Right lobe of liver (tissue), 6 donors: ENCODE measurements at regions not wholly inside any gene's neighbourhood (a gene's known extent, or its start where the extent isn't known, plus 50 kb on each side); places are given as distances from the start of the nearest gene placed in this dataset.

ENCODE experiments used
- ATAC-seq, 4 donors: fragments of 200-7000 bp; cut with Tn5 transposase; one replicate each; pipeline ENCODE4 v1.9.1; 2020; ENCODE audit warnings: mild to moderate bottlenecking in 4 of 4, moderate library complexity in 4 of 4
- DNase-seq, 3 donors: peaks; one replicate each; pipeline ENCODE4 v3.0.0-alpha.2; 2020
- H3K27ac ChIP-seq, 3 donors: fragments of 200-600 bp; one replicate each; pipeline ENCODE4 v1.8.0; 2022
- H3K27me3 ChIP-seq, 2 donors: fragments of 200-600 bp; one replicate each; pipeline ENCODE4 v1.8.0; 2022
- H3K36me3 ChIP-seq, 4 donors: fragments of 200-600 bp; sonication (generic) in 1 of 4; one replicate each; pipeline versions ENCODE4 v1.5.1 to v1.8.0; 2017 to 2022; ENCODE audit warnings: control low read depth in 1 of 4
- H3K4me1 ChIP-seq, 4 donors: fragments of 200-600 bp; sonication (generic) in 1 of 4; one replicate each; pipeline versions ENCODE4 v1.5.1 to v1.8.0; 2017 to 2022; ENCODE audit warnings: control low read depth in 1 of 4
- H3K4me3 ChIP-seq, 3 donors: fragments of 200-600 bp; one replicate each; pipeline ENCODE4 v1.8.0; 2022
- H3K9me3 ChIP-seq, 4 donors: fragments of 200-600 bp; sonication (generic) in 1 of 4; one replicate each; pipeline versions ENCODE4 v1.5.1 to v1.8.0; 2017 to 2022; ENCODE audit warnings: control low read depth in 1 of 4
- CTCF ChIP-seq, 4 donors: fragments of 200-600 bp in 3 of 4; fragments of 450-650 bp in 1 of 4; IDR thresholded peaks; one replicate each; pipeline versions ENCODE4 v1.5.1 to v1.8.0; 2016 to 2022; ENCODE audit warnings: antibody characterized with exemption in 4 of 4, mild to moderate bottlenecking in 2 of 4
- POLR2A ChIP-seq: fragments of 450-650 bp; IDR thresholded peaks from one replicate; pipeline ENCODE4 v1.6.1; 2017; ENCODE audit warnings: antibody characterized with exemption, mild to moderate bottlenecking
- WGBS: methylation state at CpG from one replicate; pipeline ENCODE4 v1.1.6; 2018; ENCODE audit warnings: low coverage, low lambda C conversion rate; ENCODE audit not compliant: insufficient coverage; ENCODE audit errors: missing lambda C conversion rate; 5-methylcytosine and 5-hydroxymethylcytosine counted together
- intact Hi-C, 2 donors: fragments of 100-400 bp; cut with DNase I; formaldehyde crosslinking; loops; one replicate each; pipeline versions ENCODE4 v1.11.2 to v1.14.1; 2022
- donor health status: DM: no; HTN: yes; CAD: no.
- donor health status: DM: no; HTN: no; CAD: no.
- donor health status: DM: no; HTN: no; CAD: no.
- donor health status: DM: no; HTN: yes; CAD: no.
- donor health status: DM: no; HTN: yes; CAD: no.

- no peak for ATAC-seq
- no peak for TF ChIP-seq CTCF (IDR thresholded peaks at IDR 0.05)
- TF ChIP-seq POLR2A, result no peak
- intact Hi-C loops, result no loop called here
- H3K9me3 ChIP-seq, result no peaks in the 10 kb centered on the region
- H3K27me3 ChIP-seq, result no peaks in the 10 kb centered on the region
- no peaks in the 10 kb centered on the region for H3K4me1 ChIP-seq
- no peaks in the 10 kb centered on the region for H3K36me3 ChIP-seq
- 63% methylated on average over 2 of the region's 2 CpGs for WGBS
- no peak overlapping the region for H3K4me3 ChIP-seq
- H3K27ac ChIP-seq, result no peak overlapping the region
- no peak for DNase-seq
Measured at GRCh38 chr3:98963546-98963945, 62.1 kb upstream of the DCBLD2 start.

GRCh38 chr3:98962951-98963350, 61.5 kb upstream of the DCBLD2 start:
- no peaks in the 10 kb centered on the region for H3K36me3 ChIP-seq
- no peaks in the 10 kb centered on the region for H3K9me3 ChIP-seq
- ATAC-seq (no peak), DNase-seq (no peak)
- no peak overlapping the region for H3K27ac ChIP-seq
- TF ChIP-seq POLR2A (no peak), CTCF (IDR thresholded peaks at IDR 0.05) (no peak)
- no peaks in the 10 kb centered on the region for H3K27me3 ChIP-seq
- no peak overlapping the region for H3K4me3 ChIP-seq
- intact Hi-C loops, result no loop called here
- H3K4me1 ChIP-seq, result no peaks in the 10 kb centered on the region

GRCh38 chr3:98962189-98962930, 60.9 kb upstream of the DCBLD2 start:
- Histone ChIP-seq H3K4me1 (no peaks in the 10 kb centered on the region), H3K36me3 (no peaks in the 10 kb centered on the region), H3K9me3 (no peaks in the 10 kb centered on the region), H3K4me3 (no peak overlapping the region), H3K27ac (no peak overlapping the region), H3K27me3 (no peaks in the 10 kb centered on the region)
- DNase-seq (no peak), ATAC-seq (no peak)
- 78% methylated on average over 4 of the region's 4 CpGs for WGBS
- TF ChIP-seq CTCF (IDR thresholded peaks at IDR 0.05) (no peak), POLR2A (no peak)
- intact Hi-C loops, result no loop called here

GRCh38 chr3:98961161-98962155, 60.0 kb upstream of the DCBLD2 start:
- intact Hi-C loops, result no loop called here
- H3K27ac ChIP-seq, result no peak overlapping the region
- H3K36me3 ChIP-seq, result no peaks in the 10 kb centered on the region
- DNase-seq, result no peak
- WGBS, result 58% methylated on average over 2 of the region's 2 CpGs
- TF ChIP-seq POLR2A (no peak), CTCF (IDR thresholded peaks at IDR 0.05) (no peak)
- H3K4me3 ChIP-seq, result no peak overlapping the region
- H3K9me3 ChIP-seq, result no peaks in the 10 kb centered on the region
- ATAC-seq, result no peak
- H3K27me3 ChIP-seq, result no peaks in the 10 kb centered on the region
- H3K4me1 ChIP-seq, result no peaks in the 10 kb centered on the region
